Lower leg skin (tissue), 3 donors: ENCODE measurements at regions not wholly inside any gene's neighbourhood (a gene's known extent, or its start where the extent isn't known, plus 50 kb on each side); places are given as distances from the start of the nearest gene placed in this dataset.

ENCODE experiments used
- CTCF ChIP-seq, 3 donors: fragments of 450-650 bp; IDR thresholded peaks; one replicate each; pipeline ENCODE4 v1.5.1; 2016; ENCODE audit warnings: antibody characterized with exemption in 3 of 3, mild to moderate bottlenecking in 3 of 3, moderate library complexity in 2 of 3
- POLR2A ChIP-seq, 2 donors: fragments of 450-650 bp; IDR thresholded peaks; one replicate each; pipeline ENCODE4 v1.6.1; 2016 to 2017; ENCODE audit warnings: antibody characterized with exemption in 2 of 2, mild to moderate bottlenecking in 1 of 2, moderate library complexity in 1 of 2

DNA sequence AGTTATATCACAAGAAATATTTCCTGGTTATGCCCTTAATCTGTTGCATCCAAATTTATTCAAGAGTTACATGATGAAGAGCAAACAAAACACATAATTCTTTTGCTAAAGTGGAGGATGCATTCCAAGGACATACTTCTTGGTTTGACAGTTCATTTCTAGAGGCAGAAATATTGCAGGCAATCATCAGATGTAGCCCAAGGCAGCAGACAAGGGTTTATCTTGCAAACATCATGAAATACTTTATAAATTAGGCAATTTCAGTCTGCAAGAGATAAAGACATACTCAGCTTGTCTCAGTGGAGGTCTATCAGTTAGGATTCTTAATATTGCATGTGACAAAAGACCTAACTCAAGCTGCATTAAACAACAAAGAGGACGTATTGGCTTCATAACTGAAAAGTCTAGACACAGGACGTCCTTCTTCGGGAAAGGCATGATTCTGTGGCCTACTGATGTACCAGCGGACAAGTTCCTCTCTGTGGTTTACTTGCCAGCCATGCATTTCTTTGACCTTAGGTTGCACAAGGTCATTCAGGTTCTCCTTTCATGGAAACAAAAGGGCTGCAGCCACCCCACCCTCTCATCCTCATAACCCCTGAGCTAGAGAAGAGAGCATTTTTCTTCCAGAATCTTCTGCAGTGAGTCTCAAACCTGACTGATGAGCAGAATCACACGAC lies 204.1 kb downstream of the KATNAL1 start:
- TF ChIP-seq CTCF (IDR thresholded peaks at IDR 0.05) (no peak), POLR2A (IDR thresholded peaks at IDR 0.05) (no peak)
